HEK293 (cell line): ENCODE measurements at regions not wholly inside any gene's neighbourhood (a gene's known extent, or its start where the extent isn't known, plus 50 kb on each side); places are given as distances from the start of the nearest gene placed in this dataset.

Source experiments
- CTCF ChIA-PET: fragments of 350-600 bp; formaldehyde crosslinking; extraction: SDS; loops from one replicate; lab custom pipeline; 2021; ENCODE audit warnings: antibody characterized with exemption; lab: Yijun Ruan, JAX
- POLR2A ChIA-PET: fragments of 300-600 bp; formaldehyde crosslinking; extraction: SDS; loops from one replicate; lab custom pipeline; 2020; ENCODE audit warnings: antibody characterized with exemption, inconsistent platforms; lab: Yijun Ruan, JAX
- H3K27ac ChIP-seq: fragments of 200-500 bp; sonication (Bioruptor generic); 2 replicates; pipeline ENCODE4 v1.5.1; 2014; ENCODE audit warnings: low read depth, low read length, control low read depth, inconsistent platforms; ENCODE audit errors: extremely low read depth
- H3K36me3 ChIP-seq, 2 experiments: fragments of 200-500 bp in 1 of 2; sonication (Bioruptor generic) in 1 of 2; 1 replicate in 1 of 2; 2 replicates in 1 of 2; pipeline ENCODE4 v1.5.1; 2014 to 2017; ENCODE audit warnings: inconsistent platforms in 2 of 2, low read length in 2 of 2; ENCODE audit not compliant: control insufficient read depth in 2 of 2, insufficient read depth in 1 of 2
- H3K4me1 ChIP-seq: fragments of 200-500 bp; sonication (Bioruptor generic); 2 replicates; pipeline ENCODE4 v1.5.1; 2014; ENCODE audit warnings: mild to moderate bottlenecking, low read length, inconsistent platforms; ENCODE audit not compliant: control insufficient read depth, insufficient read depth
- H3K4me3 ChIP-seq: 2 replicates; pipeline ENCODE4 v1.5.1; 2011; ENCODE audit warnings: low read depth, mild to moderate bottlenecking, control low read depth, low read length, moderate library complexity
- H3K9me3 ChIP-seq: fragments of 200-500 bp; sonication (Bioruptor generic); 2 replicates; pipeline ENCODE4 v1.5.1; 2014; ENCODE audit warnings: low read depth, low read length, inconsistent platforms; ENCODE audit not compliant: control insufficient read depth, insufficient read depth
- GLIS2 ChIP-seq: fragments of 450-650 bp; formaldehyde crosslinking; IDR thresholded peaks from 2 replicates; pipeline ENCODE4 v1.5.1; 2016; ENCODE audit warnings: missing biosample characterization, missing genetic modification characterization
- HOXC10 ChIP-seq: sonication (generic); formaldehyde crosslinking; IDR thresholded peaks from 2 replicates; pipeline ENCODE4 v1.8.1; 2023; ENCODE audit warnings: mild to moderate bottlenecking, missing genetic modification reagents
- KLF16 ChIP-seq: fragments of 450-650 bp; formaldehyde crosslinking; IDR thresholded peaks from 2 replicates; pipeline ENCODE4 v1.5.1; 2017; ENCODE audit warnings: missing biosample characterization, missing genetic modification characterization
- PRDM1 ChIP-seq: fragments of 450-650 bp; formaldehyde crosslinking; IDR thresholded peaks from 2 replicates; pipeline ENCODE4; 2016; ENCODE audit warnings: missing biosample characterization, missing genetic modification characterization
- RBAK ChIP-seq: fragments of 450-650 bp; formaldehyde crosslinking; IDR thresholded peaks from 2 replicates; pipeline ENCODE4 v1.5.1; 2016; ENCODE audit warnings: missing biosample characterization, missing genetic modification characterization
- REPIN1 ChIP-seq: fragments of 450-650 bp; formaldehyde crosslinking; IDR thresholded peaks from 2 replicates; pipeline ENCODE4 v1.5.1; 2017; ENCODE audit warnings: missing biosample characterization, missing genetic modification characterization, low read depth
- TRIM28 ChIP-seq: IDR thresholded peaks from 2 replicates; pipeline ENCODE4 v1.6.1; 2011; ENCODE audit warnings: low read length, control low read depth, borderline replicate concordance
- ZBTB11 ChIP-seq: fragments of 450-650 bp; formaldehyde crosslinking; conservative IDR thresholded peaks from 2 replicates; pipeline ENCODE4 v1.5.1; 2016; ENCODE audit warnings: low read depth, missing biosample characterization, missing genetic modification characterization
- ZBTB20 ChIP-seq: fragments of 450-650 bp; formaldehyde crosslinking; IDR thresholded peaks from 2 replicates; pipeline ENCODE4 v1.5.1; 2016; ENCODE audit warnings: missing biosample characterization, missing genetic modification characterization
- ZBTB7A ChIP-seq: fragments of 450-650 bp; formaldehyde crosslinking; IDR thresholded peaks from 2 replicates; pipeline ENCODE4 v1.5.1; 2016; ENCODE audit warnings: low read depth, missing biosample characterization, missing genetic modification characterization
- ZNF138 ChIP-seq: fragments of 450-650 bp; formaldehyde crosslinking; IDR thresholded peaks from 2 replicates; pipeline ENCODE4 v1.5.1; 2016; ENCODE audit warnings: missing biosample characterization, missing genetic modification characterization, borderline replicate concordance
- ZNF140 ChIP-seq: fragments of 450-650 bp; formaldehyde crosslinking; IDR thresholded peaks from 2 replicates; pipeline ENCODE4 v1.5.1; 2016; ENCODE audit warnings: missing biosample characterization, missing genetic modification characterization
- ZNF214 ChIP-seq: fragments of 450-650 bp; formaldehyde crosslinking; IDR thresholded peaks from 2 replicates; pipeline ENCODE4 v1.5.1; 2017; ENCODE audit warnings: missing biosample characterization, mild to moderate bottlenecking, missing genetic modification characterization, borderline replicate concordance
- ZNF223 ChIP-seq: fragments of 450-650 bp; formaldehyde crosslinking; IDR thresholded peaks from 2 replicates; pipeline ENCODE4 v1.5.1; 2016; ENCODE audit warnings: missing biosample characterization, missing genetic modification characterization
- ZNF324 ChIP-seq: fragments of 450-650 bp; formaldehyde crosslinking; IDR thresholded peaks from 2 replicates; pipeline ENCODE4 v1.5.1; 2016; ENCODE audit warnings: missing biosample characterization, missing genetic modification characterization
- ZNF366 ChIP-seq: fragments of 450-650 bp; formaldehyde crosslinking; conservative IDR thresholded peaks from 2 replicates; pipeline ENCODE4 v1.5.1; 2016; ENCODE audit warnings: missing biosample characterization, missing genetic modification characterization
- ZNF555 ChIP-seq: fragments of 450-650 bp; formaldehyde crosslinking; conservative IDR thresholded peaks from 2 replicates; pipeline ENCODE4 v1.5.1; 2017; ENCODE audit warnings: missing biosample characterization, mild to moderate bottlenecking, missing genetic modification characterization, inconsistent platforms
- ZNF624 ChIP-seq: fragments of 450-650 bp; formaldehyde crosslinking; IDR thresholded peaks from 2 replicates; pipeline ENCODE4 v1.5.1; 2017; ENCODE audit warnings: missing biosample characterization, missing genetic modification characterization
- ZNF777 ChIP-seq: fragments of 450-650 bp; formaldehyde crosslinking; IDR thresholded peaks from 2 replicates; pipeline ENCODE4 v1.5.1; 2017; ENCODE audit warnings: missing biosample characterization, missing genetic modification characterization, borderline replicate concordance
- ZSCAN30 ChIP-seq: fragments of 450-650 bp; IDR thresholded peaks from 2 replicates; pipeline ENCODE4 v1.5.1; 2018; ENCODE audit warnings: missing biosample characterization, mild to moderate bottlenecking, missing genetic modification characterization, moderate library complexity
- TF ChIP-seq, protein P1 (sequence below): fragments of 450-650 bp; formaldehyde crosslinking; IDR thresholded peaks from 2 replicates; pipeline ENCODE4 v1.5.1; 2016; ENCODE audit warnings: missing biosample characterization, missing genetic modification characterization
- TF ChIP-seq, protein P2 (sequence below): fragments of 450-650 bp; formaldehyde crosslinking; IDR thresholded peaks from 2 replicates; pipeline ENCODE4 v1.5.1; 2016; ENCODE audit warnings: missing biosample characterization, missing genetic modification characterization
- TF ChIP-seq, protein P3 (sequence below): fragments of 450-650 bp; formaldehyde crosslinking; IDR thresholded peaks from 2 replicates; pipeline ENCODE4 v1.5.1; 2016; ENCODE audit warnings: missing biosample characterization, missing genetic modification characterization

DNA sequence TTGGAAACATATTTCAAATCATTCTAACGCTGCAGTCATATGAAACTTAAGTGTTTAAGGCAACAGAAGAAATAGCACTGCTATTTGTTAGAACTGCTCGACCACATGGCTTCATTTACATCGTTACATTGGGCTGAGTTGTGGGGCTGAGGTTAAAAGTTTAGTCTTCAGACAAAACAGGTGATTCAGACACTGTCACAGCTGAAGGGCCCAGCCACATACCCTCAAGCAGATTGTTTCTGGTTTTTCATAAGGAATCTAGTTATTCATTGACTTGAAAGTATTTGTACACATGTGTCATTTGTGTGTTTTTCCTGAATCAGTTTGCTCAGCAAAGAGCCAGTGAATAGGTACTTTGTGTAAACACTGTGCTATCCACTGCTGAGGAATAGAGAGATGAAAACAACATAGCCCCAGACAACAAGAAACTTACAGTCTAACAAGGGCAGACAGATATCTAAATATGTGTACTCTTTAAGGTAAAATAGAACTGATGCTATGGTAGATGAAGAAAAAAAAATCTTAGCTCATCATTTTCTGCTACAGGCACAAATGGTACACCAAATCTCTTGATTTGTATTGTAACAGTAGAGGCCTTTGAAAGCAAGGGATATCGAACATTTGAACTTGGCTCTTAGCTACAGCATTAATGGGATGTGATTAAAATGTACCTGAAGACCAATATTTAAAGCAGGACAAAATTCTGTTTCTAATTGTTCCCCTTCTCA is 357.6 kb upstream of the RPS23 start:
- Histone ChIP-seq H3K36me3 (no peaks in the 10 kb centered on the region), H3K9me3 (no peaks in the 10 kb centered on the region), H3K4me1 (peaks cover 13% of the 10 kb centered on the region; the same call in 1 of the 2 replicates), H3K27ac (no peak overlapping the region), H3K4me3 (no peak overlapping the region)
- ChIA-PET CTCF (interaction anchor here (0.6 to 0.7 kb wide), 3 partner anchors 11 to 1300 kb away, joined by 3 read pairs; no protein-coding TSS in a partner anchor), POLR2A (no interaction called here)
- TF ChIP-seq KLF16 (tag by site-specific recombination) (no peak), GLIS2 (tag by site-specific recombination) (no peak), HOXC10 (CRISPR knock-in tag) (no peak), RBAK (tag by site-specific recombination) (no peak), ZNF624 (tag by site-specific recombination) (no peak), REPIN1 (tag by site-specific recombination) (no peak), ZNF223 (tag by site-specific recombination) (no peak), ZNF777 (tag by site-specific recombination) (no peak), ZBTB20 (no peak), ZNF555 (tag by site-specific recombination) (no peak)
- TF ChIP-seq, protein P1, sequence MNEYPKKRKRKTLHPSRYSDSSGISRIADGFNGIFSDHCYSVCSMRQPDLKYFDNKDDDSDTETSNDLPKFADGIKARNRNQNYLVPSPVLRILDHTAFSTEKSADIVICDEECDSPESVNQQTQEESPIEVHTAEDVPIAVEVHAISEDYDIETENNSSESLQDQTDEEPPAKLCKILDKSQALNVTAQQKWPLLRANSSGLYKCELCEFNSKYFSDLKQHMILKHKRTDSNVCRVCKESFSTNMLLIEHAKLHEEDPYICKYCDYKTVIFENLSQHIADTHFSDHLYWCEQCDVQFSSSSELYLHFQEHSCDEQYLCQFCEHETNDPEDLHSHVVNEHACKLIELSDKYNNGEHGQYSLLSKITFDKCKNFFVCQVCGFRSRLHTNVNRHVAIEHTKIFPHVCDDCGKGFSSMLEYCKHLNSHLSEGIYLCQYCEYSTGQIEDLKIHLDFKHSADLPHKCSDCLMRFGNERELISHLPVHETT: no peak

DNA sequence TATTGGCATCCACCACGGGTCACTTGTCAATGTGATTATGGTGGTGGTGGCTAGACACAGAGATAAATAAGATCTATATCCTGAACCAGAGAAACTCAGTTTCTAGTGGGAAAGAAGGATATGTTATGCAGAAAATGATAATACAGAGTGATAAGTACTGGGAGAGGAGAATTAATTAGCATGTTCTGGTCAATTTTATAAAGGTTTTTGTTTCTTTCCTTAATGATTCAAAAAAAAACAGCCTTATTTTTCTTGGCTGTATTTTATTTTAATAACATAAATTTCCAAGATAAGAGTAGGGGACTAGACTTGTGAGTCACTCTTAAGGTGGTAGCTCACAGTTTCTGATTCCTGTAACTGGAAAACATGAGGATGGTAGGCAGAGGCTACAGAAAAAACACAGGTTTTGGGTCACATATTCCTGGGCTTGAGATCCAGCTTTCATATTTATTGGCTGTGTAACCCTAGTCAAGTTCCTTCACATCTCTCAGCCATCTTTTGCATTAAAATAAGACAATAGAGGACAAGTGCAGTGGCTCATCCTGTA is 350.3 kb upstream of the RPS23 start:
- Histone ChIP-seq H3K36me3 (no peaks in the 10 kb centered on the region), H3K4me3 (no peak overlapping the region), H3K9me3 (no peaks in the 10 kb centered on the region), H3K27ac (no peak overlapping the region), H3K4me1 (no peaks in the 10 kb centered on the region; the same call in 1 of the 2 replicates)
- POLR2A ChIA-PET: no interaction called here
- TF ChIP-seq PRDM1: no peak
- TF ChIP-seq TRIM28: no peak
- no peak for TF ChIP-seq ZBTB11
- TF ChIP-seq ZSCAN30 (tag by site-specific recombination): no peak
- no peak for TF ChIP-seq ZNF366 (tag by site-specific recombination)
- TF ChIP-seq ZNF555 (tag by site-specific recombination): no peak
- TF ChIP-seq, protein P2, sequence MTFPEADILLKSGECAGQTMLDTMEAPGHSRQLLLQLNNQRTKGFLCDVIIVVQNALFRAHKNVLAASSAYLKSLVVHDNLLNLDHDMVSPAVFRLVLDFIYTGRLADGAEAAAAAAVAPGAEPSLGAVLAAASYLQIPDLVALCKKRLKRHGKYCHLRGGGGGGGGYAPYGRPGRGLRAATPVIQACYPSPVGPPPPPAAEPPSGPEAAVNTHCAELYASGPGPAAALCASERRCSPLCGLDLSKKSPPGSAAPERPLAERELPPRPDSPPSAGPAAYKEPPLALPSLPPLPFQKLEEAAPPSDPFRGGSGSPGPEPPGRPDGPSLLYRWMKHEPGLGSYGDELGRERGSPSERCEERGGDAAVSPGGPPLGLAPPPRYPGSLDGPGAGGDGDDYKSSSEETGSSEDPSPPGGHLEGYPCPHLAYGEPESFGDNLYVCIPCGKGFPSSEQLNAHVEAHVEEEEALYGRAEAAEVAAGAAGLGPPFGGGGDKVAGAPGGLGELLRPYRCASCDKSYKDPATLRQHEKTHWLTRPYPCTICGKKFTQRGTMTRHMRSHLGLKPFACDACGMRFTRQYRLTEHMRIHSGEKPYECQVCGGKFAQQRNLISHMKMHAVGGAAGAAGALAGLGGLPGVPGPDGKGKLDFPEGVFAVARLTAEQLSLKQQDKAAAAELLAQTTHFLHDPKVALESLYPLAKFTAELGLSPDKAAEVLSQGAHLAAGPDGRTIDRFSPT: no peak
- no peak for TF ChIP-seq ZNF214 (tag by site-specific recombination)
- TF ChIP-seq, protein P3, sequence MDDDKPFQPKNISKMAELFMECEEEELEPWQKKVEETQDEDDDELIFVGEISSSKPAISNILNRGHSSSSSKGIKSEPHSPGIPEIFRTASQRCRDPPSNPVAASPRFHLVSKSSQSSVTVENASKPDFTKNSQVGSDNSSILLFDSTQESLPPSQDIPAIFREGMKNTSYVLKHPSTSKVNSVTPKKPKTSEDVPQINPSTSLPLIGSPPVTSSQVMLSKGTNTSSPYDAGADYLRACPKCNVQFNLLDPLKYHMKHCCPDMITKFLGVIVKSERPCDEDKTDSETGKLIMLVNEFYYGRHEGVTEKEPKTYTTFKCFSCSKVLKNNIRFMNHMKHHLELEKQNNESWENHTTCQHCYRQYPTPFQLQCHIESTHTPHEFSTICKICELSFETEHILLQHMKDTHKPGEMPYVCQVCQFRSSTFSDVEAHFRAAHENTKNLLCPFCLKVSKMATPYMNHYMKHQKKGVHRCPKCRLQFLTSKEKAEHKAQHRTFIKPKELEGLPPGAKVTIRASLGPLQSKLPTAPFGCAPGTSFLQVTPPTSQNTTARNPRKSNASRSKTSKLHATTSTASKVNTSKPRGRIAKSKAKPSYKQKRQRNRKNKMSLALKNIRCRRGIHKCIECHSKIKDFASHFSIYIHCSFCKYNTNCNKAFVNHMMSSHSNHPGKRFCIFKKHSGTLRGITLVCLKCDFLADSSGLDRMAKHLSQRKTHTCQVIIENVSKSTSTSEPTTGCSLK (tag by site-specific recombination): no peak
- TF ChIP-seq ZNF138: no peak
- TF ChIP-seq ZBTB7A (tag by site-specific recombination): no peak
- TF ChIP-seq ZNF324 (tag by site-specific recombination): no peak
- no peak for TF ChIP-seq ZNF140
- CTCF ChIA-PET: interaction anchor here (0.6 kb wide), 1 partner anchor 506 kb away, joined by 3 read pairs; no protein-coding TSS in a partner anchor
